Neural cell (in vitro differentiated cells): ENCODE measurements at regions not wholly inside any gene's neighbourhood (a gene's known extent, or its start where the extent isn't known, plus 50 kb on each side); places are given as distances from the start of the nearest gene placed in this dataset.

ENCODE experiments used
- H2AFZ ChIP-seq: fragments of 200-600, 300-800 bp; sonication (generic), shearing (Covaris generic); 2 replicates; pipeline ENCODE4 v1.6.0; 2014; ENCODE audit warnings: low read depth, mild to moderate bottlenecking, antibody characterized with exemption, low read length, moderate library complexity
- H3F3A ChIP-seq: fragments of 200-600 bp; shearing (Covaris generic); 2 replicates; pipeline ENCODE4 v1.6.1; 2016; ENCODE audit warnings: mild to moderate bottlenecking, moderate library complexity, mixed read lengths, antibody characterized with exemption, low read length; ENCODE audit not compliant: insufficient read depth, poor library complexity, severe bottlenecking
- H3K27ac ChIP-seq: fragments of 200-600, 300-800 bp; sonication (generic), shearing (Covaris generic); 2 replicates; pipeline ENCODE4 v1.5.1; 2014; ENCODE audit warnings: mild to moderate bottlenecking, low read length, moderate library complexity
- H3K27me3 ChIP-seq: fragments of 300-800, 200-600 bp; sonication (generic), shearing (Covaris generic); 2 replicates; pipeline ENCODE4 v1.6.0; 2014; ENCODE audit warnings: mild to moderate bottlenecking, low read depth, low read length, moderate library complexity; ENCODE audit not compliant: insufficient read depth
- H3K36me3 ChIP-seq: fragments of 300-800, 200-600 bp; sonication (generic), shearing (Covaris generic); 2 replicates; pipeline ENCODE4 v1.5.1; 2014; ENCODE audit warnings: mild to moderate bottlenecking, antibody characterized with exemption, low read length, moderate library complexity; ENCODE audit not compliant: insufficient read depth
- H3K4me2 ChIP-seq: fragments of 300-800, 200-600 bp; sonication (generic), shearing (Covaris generic); 2 replicates; pipeline ENCODE4 v1.6.0; 2014; ENCODE audit warnings: mild to moderate bottlenecking, low read length
- H3K4me3 ChIP-seq: fragments of 300-800, 200-600 bp; sonication (generic), shearing (Covaris generic); 2 replicates; pipeline ENCODE4 v1.5.1; 2014; ENCODE audit warnings: mild to moderate bottlenecking, low read length, moderate library complexity
- H3K79me2 ChIP-seq: fragments of 200-600 bp; shearing (Covaris generic); replicated peaks from 2 replicates; pipeline ENCODE4 v1.6.0; 2014; ENCODE audit warnings: mild to moderate bottlenecking, low read length, moderate library complexity; ENCODE audit not compliant: insufficient read depth
- H3K9ac ChIP-seq: fragments of 300-800, 200-600 bp; sonication (generic), shearing (Covaris generic); 2 replicates; pipeline ENCODE4 v1.6.1; 2016; ENCODE audit warnings: mild to moderate bottlenecking, low read length, mixed read lengths
- H3K9me2 ChIP-seq: fragments of 200-600 bp; shearing (Covaris generic); 2 replicates; pipeline ENCODE4 v1.6.1; 2016; ENCODE audit warnings: mild to moderate bottlenecking, low read length, mixed read lengths; ENCODE audit not compliant: insufficient read depth
- H3K9me3 ChIP-seq: fragments of 200-600, 300-800 bp; sonication (generic), shearing (Covaris generic); 2 replicates; pipeline ENCODE4 v1.6.1; 2016; ENCODE audit warnings: mild to moderate bottlenecking, mixed run types, low read length, moderate library complexity, mixed read lengths
- H4K20me1 ChIP-seq: fragments of 200-600 bp; shearing (Covaris generic); 2 replicates; pipeline ENCODE4 v1.6.1; 2016; ENCODE audit warnings: mild to moderate bottlenecking, mixed run types; ENCODE audit not compliant: insufficient read depth
- CTCF ChIP-seq: fragments of 450-650 bp; IDR thresholded peaks from 2 replicates; pipeline ENCODE4 v1.5.1; 2014; ENCODE audit warnings: antibody characterized with exemption, mild to moderate bottlenecking, moderate library complexity; ENCODE audit not compliant: poor library complexity, severe bottlenecking
- EP300 ChIP-seq: fragments of 450-650 bp; conservative IDR thresholded peaks from 2 replicates; pipeline ENCODE4 v1.6.1; 2014; ENCODE audit warnings: antibody characterized with exemption, mild to moderate bottlenecking, moderate library complexity; ENCODE audit not compliant: poor library complexity, severe bottlenecking
- EZH2 ChIP-seq: fragments of 200-600, 300-800 bp; shearing (Covaris generic), sonication (generic); IDR thresholded peaks from 2 replicates; pipeline ENCODE4 v1.6.1; 2014; ENCODE audit warnings: antibody characterized with exemption, low read length, borderline replicate concordance, mild to moderate bottlenecking; ENCODE audit not compliant: insufficient read depth, poor library complexity, severe bottlenecking
- MXI1 ChIP-seq: fragments of 450-650 bp; conservative IDR thresholded peaks from 2 replicates; pipeline ENCODE4 v1.6.1; 2014; ENCODE audit warnings: antibody characterized with exemption, mild to moderate bottlenecking; ENCODE audit not compliant: poor library complexity, severe bottlenecking
- POLR2AphosphoS5 ChIP-seq: IDR thresholded peaks from 2 replicates; pipeline ENCODE4 v1.6.1; 2012
- RAD21 ChIP-seq: fragments of 450-650 bp; conservative IDR thresholded peaks from 2 replicates; pipeline ENCODE4 v1.6.1; 2014; ENCODE audit warnings: antibody characterized with exemption, mild to moderate bottlenecking, moderate library complexity
- SMC3 ChIP-seq: fragments of 450-650 bp; conservative IDR thresholded peaks from 2 replicates; pipeline ENCODE4 v1.6.1; 2014; ENCODE audit warnings: antibody characterized with exemption, mild to moderate bottlenecking, moderate library complexity; ENCODE audit not compliant: poor library complexity
- TAF1 ChIP-seq: IDR thresholded peaks from 2 replicates; pipeline ENCODE4 v1.6.1; 2012; ENCODE audit warnings: low read depth
- TF ChIP-seq, protein P1 (sequence below): IDR thresholded peaks from 2 replicates; pipeline ENCODE4 v1.6.1; 2012; ENCODE audit warnings: borderline replicate concordance

- Histone ChIP-seq H3K79me2 (no peaks in the 10 kb centered on the region), H3K9me2 (no peaks in the 10 kb centered on the region), H3F3A (no peaks in the 10 kb centered on the region), H3K9me3 (no peaks in the 10 kb centered on the region), H3K27ac (no peak overlapping the region), H3K36me3 (no peaks in the 10 kb centered on the region), H4K20me1 (no peaks in the 10 kb centered on the region), H2AFZ (no peak overlapping the region), H3K4me3 (no peak overlapping the region), H3K4me2 (no peak overlapping the region), H3K27me3 (no peaks in the 10 kb centered on the region), H3K9ac (no peak overlapping the region)
- TF ChIP-seq TAF1 (no peak), CTCF (no peak), RAD21 (no peak), POLR2AphosphoS5 (no peak)
Measured at GRCh38 chr6:22017272-22017671, 279.6 kb downstream of the PRL start.

- Histone ChIP-seq H3K4me2 (no peak overlapping the region), H3K9me3 (no peaks in the 10 kb centered on the region)
- no peak for TF ChIP-seq EP300
- TF ChIP-seq TAF1 = no peak
- TF ChIP-seq MXI1 = no peak
- TF ChIP-seq CTCF = no peak
- TF ChIP-seq, protein P1, sequence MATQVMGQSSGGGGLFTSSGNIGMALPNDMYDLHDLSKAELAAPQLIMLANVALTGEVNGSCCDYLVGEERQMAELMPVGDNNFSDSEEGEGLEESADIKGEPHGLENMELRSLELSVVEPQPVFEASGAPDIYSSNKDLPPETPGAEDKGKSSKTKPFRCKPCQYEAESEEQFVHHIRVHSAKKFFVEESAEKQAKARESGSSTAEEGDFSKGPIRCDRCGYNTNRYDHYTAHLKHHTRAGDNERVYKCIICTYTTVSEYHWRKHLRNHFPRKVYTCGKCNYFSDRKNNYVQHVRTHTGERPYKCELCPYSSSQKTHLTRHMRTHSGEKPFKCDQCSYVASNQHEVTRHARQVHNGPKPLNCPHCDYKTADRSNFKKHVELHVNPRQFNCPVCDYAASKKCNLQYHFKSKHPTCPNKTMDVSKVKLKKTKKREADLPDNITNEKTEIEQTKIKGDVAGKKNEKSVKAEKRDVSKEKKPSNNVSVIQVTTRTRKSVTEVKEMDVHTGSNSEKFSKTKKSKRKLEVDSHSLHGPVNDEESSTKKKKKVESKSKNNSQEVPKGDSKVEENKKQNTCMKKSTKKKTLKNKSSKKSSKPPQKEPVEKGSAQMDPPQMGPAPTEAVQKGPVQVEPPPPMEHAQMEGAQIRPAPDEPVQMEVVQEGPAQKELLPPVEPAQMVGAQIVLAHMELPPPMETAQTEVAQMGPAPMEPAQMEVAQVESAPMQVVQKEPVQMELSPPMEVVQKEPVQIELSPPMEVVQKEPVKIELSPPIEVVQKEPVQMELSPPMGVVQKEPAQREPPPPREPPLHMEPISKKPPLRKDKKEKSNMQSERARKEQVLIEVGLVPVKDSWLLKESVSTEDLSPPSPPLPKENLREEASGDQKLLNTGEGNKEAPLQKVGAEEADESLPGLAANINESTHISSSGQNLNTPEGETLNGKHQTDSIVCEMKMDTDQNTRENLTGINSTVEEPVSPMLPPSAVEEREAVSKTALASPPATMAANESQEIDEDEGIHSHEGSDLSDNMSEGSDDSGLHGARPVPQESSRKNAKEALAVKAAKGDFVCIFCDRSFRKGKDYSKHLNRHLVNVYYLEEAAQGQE = no peak
- TF ChIP-seq EZH2 = no peak
- TF ChIP-seq RAD21 = no peak
- TF ChIP-seq POLR2AphosphoS5 = no peak
- no peak for TF ChIP-seq SMC3
Measured at GRCh38 chr6:22017766-22018165, 279.1 kb downstream of the PRL start.

More at GRCh38 chr6:22017766-22018165, 279.1 kb downstream of the PRL start:
- Histone ChIP-seq H3K9me2 (no peaks in the 10 kb centered on the region), H3K9ac (no peak overlapping the region), H3K36me3 (no peaks in the 10 kb centered on the region), H3K4me3 (no peak overlapping the region), H3F3A (no peaks in the 10 kb centered on the region), H3K27ac (no peak overlapping the region), H2AFZ (no peak overlapping the region), H3K27me3 (no peaks in the 10 kb centered on the region), H3K79me2 (no peaks in the 10 kb centered on the region), H4K20me1 (no peaks in the 10 kb centered on the region)
